ENCODE measurements at regions not wholly inside any gene's neighbourhood (a gene's known extent, or its start where the extent isn't known, plus 50 kb on each side); places are given as distances from the start of the nearest gene placed in this dataset.

GRCh38 chr11:98710026-98710425, 310.7 kb upstream of the CNTN5 start:
- no peaks in the 10 kb centered on the region for H3K36me3 Mint-ChIP-seq (ENCODE audit: low read depth, unreplicated experiment)
- no peak for TF ChIP-seq CTCF (IDR thresholded peaks at IDR 0.05; ENCODE audit: unreplicated experiment)

GRCh38 chr11:98710986-98711385, 309.8 kb upstream of the CNTN5 start:
- no peaks in the 10 kb centered on the region for H3K4me1 Mint-ChIP-seq (ENCODE audit: unreplicated experiment)
- DNase-seq (ENCODE audit: low spot score) = no peak

More at GRCh38 chr11:98710026-98710425, 310.7 kb upstream of the CNTN5 start:
- Mint-ChIP-seq H3K4me1 (ENCODE audit: unreplicated experiment) (no peaks in the 10 kb centered on the region), H3K27ac (ENCODE audit: unreplicated experiment) (no peak overlapping the region), H3K9me3 (ENCODE audit: unreplicated experiment) (peaks cover 4% of the 10 kb centered on the region), H3K4me3 (ENCODE audit: unreplicated experiment) (no peak overlapping the region), H3K27me3 (ENCODE audit: unreplicated experiment) (no peaks in the 10 kb centered on the region)
- DNase-seq (ENCODE audit: low spot score) = no peak

GRCh38 chr11:98720951-98721350, 299.8 kb upstream of the CNTN5 start:
- TF ChIP-seq CTCF (IDR thresholded peaks at IDR 0.05; ENCODE audit: unreplicated experiment) = no peak
- Mint-ChIP-seq H3K4me3 (ENCODE audit: unreplicated experiment) (no peak overlapping the region), H3K4me1 (ENCODE audit: unreplicated experiment) (no peaks in the 10 kb centered on the region), H3K27ac (ENCODE audit: unreplicated experiment) (no peak overlapping the region), H3K27me3 (ENCODE audit: unreplicated experiment) (no peaks in the 10 kb centered on the region), H3K36me3 (ENCODE audit: low read depth, unreplicated experiment) (no peaks in the 10 kb centered on the region), H3K9me3 (ENCODE audit: unreplicated experiment) (no peaks in the 10 kb centered on the region)
- DNase-seq (ENCODE audit: low spot score) = no peak

More at GRCh38 chr11:98710986-98711385, 309.8 kb upstream of the CNTN5 start:
- Mint-ChIP-seq H3K27me3 (ENCODE audit: unreplicated experiment) (no peaks in the 10 kb centered on the region), H3K36me3 (ENCODE audit: low read depth, unreplicated experiment) (no peaks in the 10 kb centered on the region), H3K27ac (ENCODE audit: unreplicated experiment) (no peak overlapping the region), H3K9me3 (ENCODE audit: unreplicated experiment) (peaks cover 4% of the 10 kb centered on the region), H3K4me3 (ENCODE audit: unreplicated experiment) (no peak overlapping the region)
- no peak for TF ChIP-seq CTCF (IDR thresholded peaks at IDR 0.05; ENCODE audit: unreplicated experiment)

GRCh38 chr11:98725471-98725870, 295.3 kb upstream of the CNTN5 start:
- no peak for DNase-seq (ENCODE audit: low spot score)
- no peaks in the 10 kb centered on the region for H3K27me3 Mint-ChIP-seq (ENCODE audit: unreplicated experiment)
- H3K9me3 Mint-ChIP-seq (ENCODE audit: unreplicated experiment) = no peaks in the 10 kb centered on the region
- TF ChIP-seq CTCF (IDR thresholded peaks at IDR 0.05; ENCODE audit: unreplicated experiment) = no peak
- H3K4me1 Mint-ChIP-seq (ENCODE audit: unreplicated experiment) = no peaks in the 10 kb centered on the region
- no peaks in the 10 kb centered on the region for H3K36me3 Mint-ChIP-seq (ENCODE audit: low read depth, unreplicated experiment)
- H3K4me3 Mint-ChIP-seq (ENCODE audit: unreplicated experiment) = no peak overlapping the region
- no peak overlapping the region for H3K27ac Mint-ChIP-seq (ENCODE audit: unreplicated experiment)

DNA sequence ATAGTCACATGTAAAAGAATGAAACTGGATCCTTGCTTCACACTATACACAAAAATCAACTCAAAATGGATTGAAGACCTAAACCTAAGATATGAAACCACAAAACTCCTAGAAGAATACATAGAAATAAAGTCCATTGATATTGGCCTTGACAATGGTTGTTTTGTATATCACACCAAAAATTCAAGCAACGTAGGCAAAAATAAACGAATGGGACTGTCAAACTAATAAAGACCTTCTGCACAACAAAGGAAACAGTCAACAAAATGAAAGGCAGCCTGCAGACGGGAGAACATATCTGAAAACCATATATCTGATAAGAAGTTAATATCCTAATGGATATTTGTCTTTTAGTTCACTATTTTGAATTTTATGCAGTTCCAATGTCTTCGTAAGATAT, 292.3 kb upstream of the CNTN5 start:
- no peak overlapping the region for H3K4me3 Mint-ChIP-seq (ENCODE audit: unreplicated experiment)
- no peaks in the 10 kb centered on the region for H3K4me1 Mint-ChIP-seq (ENCODE audit: unreplicated experiment)
- no peak for TF ChIP-seq CTCF (IDR thresholded peaks at IDR 0.05; ENCODE audit: unreplicated experiment)

More for the DNA sequence above, 292.3 kb upstream of the CNTN5 start:
- H3K27me3 Mint-ChIP-seq (ENCODE audit: unreplicated experiment) = peaks cover 2% of the 10 kb centered on the region
- no peaks in the 10 kb centered on the region for H3K9me3 Mint-ChIP-seq (ENCODE audit: unreplicated experiment)
- no peak overlapping the region for H3K27ac Mint-ChIP-seq (ENCODE audit: unreplicated experiment)
- no peak for DNase-seq (ENCODE audit: low spot score)
- no peaks in the 10 kb centered on the region for H3K36me3 Mint-ChIP-seq (ENCODE audit: low read depth, unreplicated experiment)
